ENCODE measurements at regions not wholly inside any gene's neighbourhood (a gene's known extent, or its start where the extent isn't known, plus 50 kb on each side); places are given as distances from the start of the nearest gene placed in this dataset.

GRCh38 chr17:71527311-71527710 is 593.5 kb upstream of the SOX9 start:
- Histone ChIP-seq H3K79me2 (ENCODE audit: control insufficient read depth, insufficient read depth, low read length) (no peaks in the 10 kb centered on the region), H2AFZ (ENCODE audit: insufficient read depth, low read depth, low read length, poor library complexity, severe bottlenecking) (no peak overlapping the region), H3K4me1 (ENCODE audit: control insufficient read depth in 2 of 2, insufficient read depth in 2 of 2, low read length in 2 of 2) (no peaks in the 10 kb centered on the region), H3K9ac (ENCODE audit: low read length) (no peak overlapping the region), H3K4me3 (ENCODE audit: control extremely low read depth in 1 of 5, extremely low read depth in 1 of 5, insufficient read depth in 1 of 5, low read depth in 2 of 5, low read length in 4 of 5) (no peak overlapping the region), H3K27ac (ENCODE audit: low read length in 2 of 2) (no peak overlapping the region), H3K36me3 (replicated peaks in 1 of 2; ENCODE audit: control extremely low read depth in 1 of 2, control insufficient read depth in 1 of 2, extremely low read depth in 1 of 2, insufficient read depth in 2 of 2, low read length in 1 of 2) (no peaks in the 10 kb centered on the region), H3K9me3 (ENCODE audit: control extremely low read depth in 1 of 3, control insufficient read depth in 2 of 3, insufficient read depth in 1 of 3, low read length in 2 of 3) (peaks cover 0 to 3% (median 0%) of the 10 kb centered on the region in 3 donors), H3K27me3 (replicated peaks in 1 of 4; ENCODE audit: control extremely low read depth in 1 of 4, control insufficient read depth in 3 of 4, insufficient read depth in 4 of 4, low read length in 3 of 4) (no peaks in the 10 kb centered on the region), H4K20me1 (ENCODE audit: control insufficient read depth, insufficient read depth, low read length, poor library complexity, severe bottlenecking) (no peaks in the 10 kb centered on the region), H3K4me2 (replicated peaks; ENCODE audit: low read depth, low read length, poor library complexity, severe bottlenecking) (no peak overlapping the region)
- ChIA-PET POLR2A (no interaction called here), CTCF (no interaction called here)
- peaks cover 4% of the 10 kb centered on the region for H3K9me3 Mint-ChIP-seq (ENCODE audit: insufficient read depth)
- no peak for TF ChIP-seq CTCF (IDR thresholded peaks at IDR 0.05)
- TF ChIP-seq EZH2 (IDR thresholded peaks at IDR 0.05; ENCODE audit: borderline replicate concordance, insufficient read depth, low read depth, low read length, poor library complexity, severe bottlenecking): no peak
- no peak overlapping the region for H3K27ac Mint-ChIP-seq
- no peak overlapping the region for H3K4me3 Mint-ChIP-seq
- WGBS (ENCODE audit: insufficient coverage): no CpG with 5 or more reads among the region's 6 CpGs
- H3K4me1 Mint-ChIP-seq: no peaks in the 10 kb centered on the region
- intact Hi-C loops (cut with micrococcal nuclease): no loop called here
- ATAC-seq (ENCODE audit: low read depth) (no peak), DNase-seq (no peak)
- no peaks in the 10 kb centered on the region for H3K27me3 Mint-ChIP-seq

- no peak overlapping the region for H3K27ac Mint-ChIP-seq
- ATAC-seq (ENCODE audit: low read depth): no peak
Measured at GRCh38 chr17:71528210-71528609, 592.6 kb upstream of the SOX9 start.

More at GRCh38 chr17:71528210-71528609, 592.6 kb upstream of the SOX9 start:
- Histone ChIP-seq H3K4me1 (ENCODE audit: control insufficient read depth in 2 of 2, insufficient read depth in 2 of 2, low read length in 2 of 2) (no peaks in the 10 kb centered on the region), H3K9me3 (ENCODE audit: control extremely low read depth in 1 of 3, control insufficient read depth in 2 of 3, insufficient read depth in 1 of 3, low read length in 2 of 3) (peaks cover 0 to 3% (median 0%) of the 10 kb centered on the region in 3 donors), H3K36me3 (replicated peaks in 1 of 2; ENCODE audit: control extremely low read depth in 1 of 2, control insufficient read depth in 1 of 2, extremely low read depth in 1 of 2, insufficient read depth in 2 of 2, low read length in 1 of 2) (no peaks in the 10 kb centered on the region), H3K27ac (ENCODE audit: low read length in 2 of 2) (no peak overlapping the region), H3K79me2 (ENCODE audit: control insufficient read depth, insufficient read depth, low read length) (no peaks in the 10 kb centered on the region), H3K27me3 (replicated peaks in 1 of 4; ENCODE audit: control extremely low read depth in 1 of 4, control insufficient read depth in 3 of 4, insufficient read depth in 4 of 4, low read length in 3 of 4) (no peaks in the 10 kb centered on the region), H2AFZ (ENCODE audit: insufficient read depth, low read depth, low read length, poor library complexity, severe bottlenecking) (no peak overlapping the region), H3K9ac (ENCODE audit: low read length) (no peak overlapping the region), H3K4me3 (ENCODE audit: control extremely low read depth in 1 of 5, extremely low read depth in 1 of 5, insufficient read depth in 1 of 5, low read depth in 2 of 5, low read length in 4 of 5) (no peak overlapping the region), H3K4me2 (replicated peaks; ENCODE audit: low read depth, low read length, poor library complexity, severe bottlenecking) (no peak overlapping the region), H4K20me1 (ENCODE audit: control insufficient read depth, insufficient read depth, low read length, poor library complexity, severe bottlenecking) (no peaks in the 10 kb centered on the region)
- no peak for DNase-seq
- Mint-ChIP-seq H3K4me3 (no peak overlapping the region), H3K27me3 (no peaks in the 10 kb centered on the region), H3K4me1 (no peaks in the 10 kb centered on the region), H3K9me3 (ENCODE audit: insufficient read depth) (peaks cover 4% of the 10 kb centered on the region)
- POLR2A ChIA-PET: no interaction called here
- CTCF ChIA-PET: no interaction called here
- TF ChIP-seq EZH2 (IDR thresholded peaks at IDR 0.05; ENCODE audit: borderline replicate concordance, insufficient read depth, low read depth, low read length, poor library complexity, severe bottlenecking): no peak
- TF ChIP-seq CTCF (IDR thresholded peaks at IDR 0.05): no peak
- intact Hi-C loops (cut with micrococcal nuclease): no loop called here

Measured in B cell (primary cell).